NOMO-1 (cell line): ENCODE measurements at regions not wholly inside any gene's neighbourhood (a gene's known extent, or its start where the extent isn't known, plus 50 kb on each side); places are given as distances from the start of the nearest gene placed in this dataset.
"Not testable (repeated sequence)": the region's sequence is repeated elsewhere in the genome, so short reads cannot be mapped to it uniquely, and the experiment has no call there.

Source experiments
- DNase-seq, 2 experiments: peaks; one replicate each; lab custom pipeline; 2025; ENCODE audit not compliant: unreplicated experiment in 2 of 2; lab: John Stamatoyannopoulos, UW

- no peak for DNase-seq
These were observed 1080.6 kb downstream of the PCDH17 start for GRCh38 chr13:58712191-58712590.

- not testable (repeated sequence) for DNase-seq
These were observed 1082.5 kb downstream of the PCDH17 start for GRCh38 chr13:58714016-58714415.

- DNase-seq: no peak
These were observed 1089.7 kb downstream of the PCDH17 start for GRCh38 chr13:58721273-58721672.

GRCh38 chr13:58728126-58728525 lies 1096.6 kb downstream of the PCDH17 start:
- DNase-seq: no peak

GRCh38 chr13:58729361-58729760 lies 1097.8 kb downstream of the PCDH17 start:
- DNase-seq: no peak

- DNase-seq: no peak
These were observed 1113.1 kb downstream of the PCDH17 start for GRCh38 chr13:58744686-58745085.

- no peak for DNase-seq
These were observed 1136.0 kb downstream of the PCDH17 start for GRCh38 chr13:58767566-58767965.

GRCh38 chr13:58773280-58773859 lies 1141.8 kb downstream of the PCDH17 start:
- DNase-seq: no peak

GRCh38 chr13:58782736-58783135 lies 1151.2 kb downstream of the PCDH17 start:
- DNase-seq: no peak

GRCh38 chr13:58792854-58793253 lies 1161.3 kb downstream of the PCDH17 start:
- DNase-seq: no peak

GRCh38 chr13:58795715-58796114 lies 1164.2 kb downstream of the PCDH17 start:
- no peak for DNase-seq

- no peak for DNase-seq
These were observed 1173.3 kb downstream of the PCDH17 start for GRCh38 chr13:58804832-58805231.

- no peak for DNase-seq
These were observed 1174.9 kb downstream of the PCDH17 start for GRCh38 chr13:58806401-58806800.

GRCh38 chr13:58823701-58824100 lies 1192.2 kb downstream of the PCDH17 start:
- no peak for DNase-seq

GRCh38 chr13:58827904-58828303 lies 1196.4 kb downstream of the PCDH17 start:
- no peak for DNase-seq

- no peak for DNase-seq
These were observed 1199.3 kb downstream of the PCDH17 start for GRCh38 chr13:58830841-58831240.

GRCh38 chr13:58838615-58839014 lies 1207.1 kb downstream of the PCDH17 start:
- DNase-seq: no peak

- DNase-seq: no peak
These were observed 1211.5 kb downstream of the PCDH17 start for GRCh38 chr13:58843071-58843470.

GRCh38 chr13:58843567-58843966 lies 1212.0 kb downstream of the PCDH17 start:
- no peak for DNase-seq

- DNase-seq: no peak
These were observed 1218.6 kb downstream of the PCDH17 start for GRCh38 chr13:58850161-58850560.

GRCh38 chr13:58852076-58852475 lies 1220.5 kb downstream of the PCDH17 start:
- DNase-seq: no peak

GRCh38 chr13:58855283-58855682 lies 1223.7 kb downstream of the PCDH17 start:
- DNase-seq: no peak

GRCh38 chr13:58858870-58859371 lies 1227.4 kb downstream of the PCDH17 start:
- DNase-seq: no peak
